Keratinocyte (primary cell): ENCODE measurements at regions not wholly inside any gene's neighbourhood (a gene's known extent, or its start where the extent isn't known, plus 50 kb on each side); places are given as distances from the start of the nearest gene placed in this dataset.
"Not testable (repeated sequence)": the region's sequence is repeated elsewhere in the genome, so short reads cannot be mapped to it uniquely, and the experiment has no call there.

Experiments used
- EZH2 ChIP-seq: IDR thresholded peaks from one replicate; pipeline ENCODE4 v1.6.1; 2012; ENCODE audit warnings: inconsistent platforms, mild to moderate bottlenecking, low read length, moderate library complexity
- TF ChIP-seq, protein P1 (sequence below), 3 experiments: IDR thresholded peaks in 1 of 3; conservative IDR thresholded peaks in 1 of 3; optimal IDR thresholded peaks in 1 of 3; 2 replicates in 2 of 3; 3 replicates in 1 of 3; pipeline versions ENCODE3 to v1.5.1; 2011; ENCODE audit warnings: low read length in 3 of 3, mild to moderate bottlenecking in 3 of 3, moderate library complexity in 2 of 3, control low read depth in 1 of 3, inconsistent platforms in 1 of 3; ENCODE audit not compliant: insufficient read depth in 2 of 3; ENCODE audit errors: extremely low read depth in 1 of 3

DNA sequence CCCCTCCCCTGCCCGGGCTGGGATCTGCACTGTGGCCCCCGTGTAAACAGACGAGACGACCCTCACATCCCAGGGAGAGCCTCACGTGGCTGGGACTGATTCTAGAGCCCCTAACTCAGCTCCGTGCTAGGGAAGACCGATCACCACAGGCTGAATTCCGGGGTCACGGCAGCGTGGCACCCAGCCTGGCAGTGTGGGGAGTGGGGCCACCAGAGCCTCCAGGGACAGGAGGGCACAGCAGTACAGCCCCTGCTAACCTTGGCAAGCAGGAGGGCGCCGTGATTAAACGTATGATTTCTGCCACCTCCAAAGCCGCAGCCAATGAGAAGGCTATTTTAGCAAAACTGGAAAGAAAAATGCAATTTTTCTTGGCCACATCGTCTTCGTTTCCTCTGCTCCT, 188.3 kb downstream of the NPIPB11 start:
- TF ChIP-seq, protein P1, sequence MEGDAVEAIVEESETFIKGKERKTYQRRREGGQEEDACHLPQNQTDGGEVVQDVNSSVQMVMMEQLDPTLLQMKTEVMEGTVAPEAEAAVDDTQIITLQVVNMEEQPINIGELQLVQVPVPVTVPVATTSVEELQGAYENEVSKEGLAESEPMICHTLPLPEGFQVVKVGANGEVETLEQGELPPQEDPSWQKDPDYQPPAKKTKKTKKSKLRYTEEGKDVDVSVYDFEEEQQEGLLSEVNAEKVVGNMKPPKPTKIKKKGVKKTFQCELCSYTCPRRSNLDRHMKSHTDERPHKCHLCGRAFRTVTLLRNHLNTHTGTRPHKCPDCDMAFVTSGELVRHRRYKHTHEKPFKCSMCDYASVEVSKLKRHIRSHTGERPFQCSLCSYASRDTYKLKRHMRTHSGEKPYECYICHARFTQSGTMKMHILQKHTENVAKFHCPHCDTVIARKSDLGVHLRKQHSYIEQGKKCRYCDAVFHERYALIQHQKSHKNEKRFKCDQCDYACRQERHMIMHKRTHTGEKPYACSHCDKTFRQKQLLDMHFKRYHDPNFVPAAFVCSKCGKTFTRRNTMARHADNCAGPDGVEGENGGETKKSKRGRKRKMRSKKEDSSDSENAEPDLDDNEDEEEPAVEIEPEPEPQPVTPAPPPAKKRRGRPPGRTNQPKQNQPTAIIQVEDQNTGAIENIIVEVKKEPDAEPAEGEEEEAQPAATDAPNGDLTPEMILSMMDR (optimal IDR thresholded peaks at IDR 0.05 in 1 of 3, IDR thresholded peaks at IDR 0.05 in 1 of 3, conservative IDR thresholded peaks at IDR 0.05 in 1 of 3; ENCODE audit: extremely low read depth in 1 of 3, insufficient read depth in 2 of 3, low read length in 3 of 3), result not testable (repeated sequence)
- TF ChIP-seq EZH2, result not testable (repeated sequence)
